Transverse colon (tissue), 3 donors: ENCODE measurements at regions not wholly inside any gene's neighbourhood (a gene's known extent, or its start where the extent isn't known, plus 50 kb on each side); places are given as distances from the start of the nearest gene placed in this dataset.

Experiments used
- POLR2A ChIP-seq: fragments of 450-650 bp; IDR thresholded peaks from one replicate; pipeline ENCODE4 v1.6.1; 2016; ENCODE audit warnings: antibody characterized with exemption, mild to moderate bottlenecking, moderate library complexity
- TF ChIP-seq, protein P1 (sequence below), 5 experiments: fragments of 200-600 bp in 3 of 5; fragments of 450-650 bp in 2 of 5; sonication (generic) in 3 of 5; IDR thresholded peaks; 1 replicate in 2 of 5; 2 replicates in 3 of 5; pipeline ENCODE4 v1.5.1; 2016 to 2017; ENCODE audit warnings: antibody characterized with exemption in 5 of 5, inconsistent platforms in 3 of 5, mild to moderate bottlenecking in 2 of 5, moderate library complexity in 1 of 5

DNA sequence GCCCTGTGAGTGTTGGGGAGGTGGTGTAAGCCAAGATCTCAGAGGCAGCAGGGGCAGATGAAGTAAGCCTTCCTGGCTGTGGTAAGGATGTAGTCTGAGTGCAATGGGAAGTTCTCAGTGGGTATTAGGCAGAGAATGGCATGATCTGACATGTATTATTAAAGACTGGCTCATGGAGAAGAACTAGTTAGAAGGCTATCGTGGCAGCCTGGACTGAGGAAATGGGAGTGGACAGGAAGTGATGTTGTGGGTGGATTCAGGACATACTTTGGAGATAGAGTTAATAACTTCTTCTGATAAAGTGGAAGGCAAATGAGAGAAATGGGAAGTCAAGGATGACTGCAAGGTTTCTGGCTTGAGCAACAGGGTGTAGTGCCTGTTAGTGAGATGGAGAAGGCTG, 250.9 kb upstream of the CFAP20DC start:
- TF ChIP-seq, protein P1, sequence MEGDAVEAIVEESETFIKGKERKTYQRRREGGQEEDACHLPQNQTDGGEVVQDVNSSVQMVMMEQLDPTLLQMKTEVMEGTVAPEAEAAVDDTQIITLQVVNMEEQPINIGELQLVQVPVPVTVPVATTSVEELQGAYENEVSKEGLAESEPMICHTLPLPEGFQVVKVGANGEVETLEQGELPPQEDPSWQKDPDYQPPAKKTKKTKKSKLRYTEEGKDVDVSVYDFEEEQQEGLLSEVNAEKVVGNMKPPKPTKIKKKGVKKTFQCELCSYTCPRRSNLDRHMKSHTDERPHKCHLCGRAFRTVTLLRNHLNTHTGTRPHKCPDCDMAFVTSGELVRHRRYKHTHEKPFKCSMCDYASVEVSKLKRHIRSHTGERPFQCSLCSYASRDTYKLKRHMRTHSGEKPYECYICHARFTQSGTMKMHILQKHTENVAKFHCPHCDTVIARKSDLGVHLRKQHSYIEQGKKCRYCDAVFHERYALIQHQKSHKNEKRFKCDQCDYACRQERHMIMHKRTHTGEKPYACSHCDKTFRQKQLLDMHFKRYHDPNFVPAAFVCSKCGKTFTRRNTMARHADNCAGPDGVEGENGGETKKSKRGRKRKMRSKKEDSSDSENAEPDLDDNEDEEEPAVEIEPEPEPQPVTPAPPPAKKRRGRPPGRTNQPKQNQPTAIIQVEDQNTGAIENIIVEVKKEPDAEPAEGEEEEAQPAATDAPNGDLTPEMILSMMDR (IDR thresholded peaks at IDR 0.05) = no peak
- no peak for TF ChIP-seq POLR2A
